RCC 7860 (cell line): ENCODE measurements at regions not wholly inside any gene's neighbourhood (a gene's known extent, or its start where the extent isn't known, plus 50 kb on each side); places are given as distances from the start of the nearest gene placed in this dataset.
"Not testable (repeated sequence)": the region's sequence is repeated elsewhere in the genome, so short reads cannot be mapped to it uniquely, and the experiment has no call there.

Experiments used
- DNase-seq: peaks from one replicate; pipeline ENCODE4 v3.0.0-alpha.2; 2015; ENCODE audit warnings: low spot score
- FAIRE-seq: peaks from 2 replicates; lab custom pipeline; 2012; peaks lifted over from hg19 to GRCh38; lab: Jason Lieb, UNC

GRCh38 chr19:28546148-28546685 is 666.7 kb downstream of the UQCRFS1 start:
- FAIRE-seq, result no peak
- no peak for DNase-seq

- not testable (repeated sequence) for DNase-seq, FAIRE-seq
Observed at GRCh38 chr19:28545397-28545796, 667.6 kb downstream of the UQCRFS1 start.

GRCh38 chr19:28544451-28545261 is 668.3 kb downstream of the UQCRFS1 start:
- FAIRE-seq (no peak), DNase-seq (no peak)

- DNase-seq (no peak), FAIRE-seq (no peak)
Observed at GRCh38 chr19:28543244-28543776, 669.6 kb downstream of the UQCRFS1 start.

- no peak for FAIRE-seq
- DNase-seq, result no peak
Observed at GRCh38 chr19:28542394-28543243, 670.3 kb downstream of the UQCRFS1 start.

GRCh38 chr19:28541602-28542393 is 671.2 kb downstream of the UQCRFS1 start:
- DNase-seq (no peak), FAIRE-seq (no peak)

- no peak for DNase-seq
- no peak for FAIRE-seq
Observed at GRCh38 chr19:28541029-28541428, 671.9 kb downstream of the UQCRFS1 start.

GRCh38 chr19:28540385-28540784 is 672.6 kb downstream of the UQCRFS1 start:
- DNase-seq, FAIRE-seq: not testable (repeated sequence)

- DNase-seq, result no peak
- no peak for FAIRE-seq
Observed at GRCh38 chr19:28539759-28540158, 673.2 kb downstream of the UQCRFS1 start.

GRCh38 chr19:28538579-28538978 is 674.4 kb downstream of the UQCRFS1 start:
- not testable (repeated sequence) for FAIRE-seq, DNase-seq

GRCh38 chr19:28537896-28538295 is 675.1 kb downstream of the UQCRFS1 start:
- DNase-seq, result no peak
- FAIRE-seq, result no peak

GRCh38 chr19:28537079-28537478 is 675.9 kb downstream of the UQCRFS1 start:
- FAIRE-seq, result no peak
- DNase-seq, result no peak

GRCh38 chr19:28535352-28535775 is 677.6 kb downstream of the UQCRFS1 start:
- FAIRE-seq (no peak), DNase-seq (no peak)

- no peak for FAIRE-seq
- no peak for DNase-seq
Observed at GRCh38 chr19:28534766-28535351, 678.1 kb downstream of the UQCRFS1 start.

GRCh38 chr19:28532765-28533341 is 680.1 kb downstream of the UQCRFS1 start:
- FAIRE-seq, result no peak
- no peak for DNase-seq

- FAIRE-seq (no peak), DNase-seq (no peak)
Observed at GRCh38 chr19:28531979-28532378, 681.0 kb downstream of the UQCRFS1 start.

GRCh38 chr19:28530406-28531035 is 682.4 kb downstream of the UQCRFS1 start:
- no peak for FAIRE-seq

GRCh38 chr19:28526038-28526437 is 686.9 kb downstream of the UQCRFS1 start:
- FAIRE-seq (no peak), DNase-seq (no peak)

More at GRCh38 chr19:28530406-28531035, 682.4 kb downstream of the UQCRFS1 start:
- no peak for DNase-seq

GRCh38 chr19:28523619-28524018 is 689.3 kb downstream of the UQCRFS1 start:
- FAIRE-seq, result no peak
- no peak for DNase-seq
